ENCODE measurements at regions not wholly inside any gene's neighbourhood (a gene's known extent, or its start where the extent isn't known, plus 50 kb on each side); places are given as distances from the start of the nearest gene placed in this dataset.
A peak's percentile ranks its signal among the peaks of the same experiment; 100 is the strongest.

GRCh38 chr2:129337076-129337475, 642.4 kb upstream of the RAB6C start:
- no peak for DNase-seq

- no peak for DNase-seq
Measured at GRCh38 chr2:129345540-129345939, 633.9 kb upstream of the RAB6C start.

GRCh38 chr2:129347486-129348217, 631.8 kb upstream of the RAB6C start:
- DNase-seq: no peak

GRCh38 chr2:129354631-129355030, 624.8 kb upstream of the RAB6C start:
- DNase-seq: no peak

GRCh38 chr2:129361688-129362087, 617.8 kb upstream of the RAB6C start:
- no peak for DNase-seq

GRCh38 chr2:129366263-129366662, 613.2 kb upstream of the RAB6C start:
- DNase-seq: no peak

- DNase-seq: no peak
Measured at GRCh38 chr2:129367107-129367506, 612.4 kb upstream of the RAB6C start.

- no peak for DNase-seq
Measured at GRCh38 chr2:129369437-129369836, 610.0 kb upstream of the RAB6C start.

- DNase-seq: no peak
Measured at GRCh38 chr2:129374452-129374851, 605.0 kb upstream of the RAB6C start.

GRCh38 chr2:129375632-129376425, 603.6 kb upstream of the RAB6C start:
- no peak for DNase-seq

- DNase-seq: no peak
Measured at GRCh38 chr2:129376426-129377077, 602.9 kb upstream of the RAB6C start.

GRCh38 chr2:129377078-129377469, 602.4 kb upstream of the RAB6C start:
- no peak for DNase-seq

GRCh38 chr2:129378186-129378585, 601.3 kb upstream of the RAB6C start:
- no peak for DNase-seq

- no peak for DNase-seq
Measured at GRCh38 chr2:129379411-129379810, 600.1 kb upstream of the RAB6C start.

- DNase-seq: no peak
Measured at GRCh38 chr2:129381789-129382188, 597.7 kb upstream of the RAB6C start.

- DNase-seq: no peak
Measured at GRCh38 chr2:129388870-129389269, 590.6 kb upstream of the RAB6C start.

GRCh38 chr2:129393816-129394215, 585.6 kb upstream of the RAB6C start:
- no peak for DNase-seq

GRCh38 chr2:129396980-129397599, 582.4 kb upstream of the RAB6C start:
- DNase-seq: peak; percentile 52

GRCh38 chr2:129400826-129401225, 578.6 kb upstream of the RAB6C start:
- peak; percentile 19 for DNase-seq

- DNase-seq: no peak
Measured at GRCh38 chr2:129402076-129402475, 577.4 kb upstream of the RAB6C start.

- DNase-seq: no peak
Measured at GRCh38 chr2:129404000-129404685, 575.3 kb upstream of the RAB6C start.

GRCh38 chr2:129408570-129408969, 570.9 kb upstream of the RAB6C start:
- no peak for DNase-seq
